ENCODE measurements at regions not wholly inside any gene's neighbourhood (a gene's known extent, or its start where the extent isn't known, plus 50 kb on each side); places are given as distances from the start of the nearest gene placed in this dataset.
A peak's percentile ranks its signal among the peaks of the same experiment; 100 is the strongest.

DNA sequence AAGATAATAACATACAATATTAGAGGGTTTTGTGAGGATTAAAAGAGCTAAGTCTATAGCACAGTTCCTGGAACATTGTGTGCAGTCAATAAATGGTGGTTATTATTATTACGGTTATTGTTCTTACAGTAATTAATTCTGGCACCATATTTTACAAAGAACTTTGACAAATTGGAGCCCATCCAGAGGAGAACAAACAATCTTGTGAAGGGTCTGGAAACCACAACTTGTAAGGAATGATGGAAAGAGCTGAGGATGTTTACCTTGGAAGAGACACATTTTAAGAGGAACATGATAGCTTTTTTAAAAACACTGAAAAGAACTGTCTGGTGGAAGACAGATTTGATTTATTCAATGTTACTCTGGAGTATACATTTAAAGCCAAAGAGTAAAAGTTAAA, 150.5 kb upstream of the KRR1 start:
- H3K27ac ChIP-seq (ENCODE audit: low read depth, low read length) = peak overlapping the region; percentile 97
- no peak overlapping the region for H2AFZ ChIP-seq (ENCODE audit: low read length)
- no peak overlapping the region for H3K4me2 ChIP-seq (ENCODE audit: insufficient read depth, low read length)
- H3K9me3 ChIP-seq (ENCODE audit: low read depth, low read length) = no peaks in the 10 kb centered on the region
- no peaks in the 10 kb centered on the region for H4K20me1 ChIP-seq (ENCODE audit: insufficient read depth, low read length)
- no peaks in the 10 kb centered on the region for H3K27me3 ChIP-seq (ENCODE audit: insufficient read depth, low read length)
- TF ChIP-seq, protein P1, sequence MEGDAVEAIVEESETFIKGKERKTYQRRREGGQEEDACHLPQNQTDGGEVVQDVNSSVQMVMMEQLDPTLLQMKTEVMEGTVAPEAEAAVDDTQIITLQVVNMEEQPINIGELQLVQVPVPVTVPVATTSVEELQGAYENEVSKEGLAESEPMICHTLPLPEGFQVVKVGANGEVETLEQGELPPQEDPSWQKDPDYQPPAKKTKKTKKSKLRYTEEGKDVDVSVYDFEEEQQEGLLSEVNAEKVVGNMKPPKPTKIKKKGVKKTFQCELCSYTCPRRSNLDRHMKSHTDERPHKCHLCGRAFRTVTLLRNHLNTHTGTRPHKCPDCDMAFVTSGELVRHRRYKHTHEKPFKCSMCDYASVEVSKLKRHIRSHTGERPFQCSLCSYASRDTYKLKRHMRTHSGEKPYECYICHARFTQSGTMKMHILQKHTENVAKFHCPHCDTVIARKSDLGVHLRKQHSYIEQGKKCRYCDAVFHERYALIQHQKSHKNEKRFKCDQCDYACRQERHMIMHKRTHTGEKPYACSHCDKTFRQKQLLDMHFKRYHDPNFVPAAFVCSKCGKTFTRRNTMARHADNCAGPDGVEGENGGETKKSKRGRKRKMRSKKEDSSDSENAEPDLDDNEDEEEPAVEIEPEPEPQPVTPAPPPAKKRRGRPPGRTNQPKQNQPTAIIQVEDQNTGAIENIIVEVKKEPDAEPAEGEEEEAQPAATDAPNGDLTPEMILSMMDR (IDR thresholded peaks at IDR 0.05; ENCODE audit: extremely low read depth, low read depth, low read length) = no peak
- no peak for DNase-seq (ENCODE audit: insufficient read length, low spot score, missing footprints)
- no peaks in the 10 kb centered on the region for H3K36me3 ChIP-seq (ENCODE audit: insufficient read depth, low read length)
- H3K4me3 ChIP-seq (ENCODE audit: insufficient read depth, low read length) = no peak overlapping the region
- H3K4me1 ChIP-seq (ENCODE audit: insufficient read depth, low read length) = peaks cover 80% of the 10 kb centered on the region
- no peaks in the 10 kb centered on the region for H3K79me2 ChIP-seq (ENCODE audit: insufficient read depth, low read length)

DNA sequence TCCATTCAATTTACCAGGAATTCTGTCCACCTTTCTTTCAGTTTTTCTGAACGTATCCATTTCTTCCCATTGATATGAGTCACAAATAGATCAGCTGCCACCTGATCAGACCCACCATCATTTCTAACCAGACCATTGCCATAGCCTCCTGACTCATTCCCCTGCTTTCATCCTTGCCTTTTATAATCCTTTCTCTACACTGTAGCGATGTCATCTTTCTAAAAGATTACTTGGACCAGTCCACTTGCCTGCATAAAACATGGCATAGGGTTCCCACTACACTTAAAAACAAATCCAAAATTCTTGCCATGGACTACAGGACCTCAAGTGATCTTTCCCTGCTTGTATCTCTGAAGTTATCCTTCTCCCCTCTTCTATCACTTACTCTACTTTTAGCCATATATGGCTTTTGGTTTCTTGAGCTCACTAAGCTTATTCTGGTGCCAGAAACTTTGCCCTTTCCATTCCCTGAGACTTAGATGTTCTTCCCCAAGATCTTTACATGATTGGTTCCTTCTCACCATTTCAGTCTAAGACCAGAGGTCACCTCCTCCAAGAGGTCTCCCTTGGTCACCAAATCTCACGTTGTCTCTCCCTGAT, 149.5 kb upstream of the KRR1 start:
- Histone ChIP-seq H3K36me3 (ENCODE audit: insufficient read depth, low read length) (no peaks in the 10 kb centered on the region), H3K27me3 (ENCODE audit: insufficient read depth, low read length) (no peaks in the 10 kb centered on the region), H3K4me1 (ENCODE audit: insufficient read depth, low read length) (peaks cover 77% of the 10 kb centered on the region), H3K4me3 (ENCODE audit: insufficient read depth, low read length) (no peak overlapping the region), H3K27ac (ENCODE audit: low read depth, low read length) (peak overlapping the region; percentile 97), H3K4me2 (ENCODE audit: insufficient read depth, low read length) (peak overlapping the region; percentile 42), H3K79me2 (ENCODE audit: insufficient read depth, low read length) (no peaks in the 10 kb centered on the region), H2AFZ (ENCODE audit: low read length) (no peak overlapping the region), H4K20me1 (ENCODE audit: insufficient read depth, low read length) (no peaks in the 10 kb centered on the region), H3K9me3 (ENCODE audit: low read depth, low read length) (no peaks in the 10 kb centered on the region)
- DNase-seq (ENCODE audit: insufficient read length, low spot score, missing footprints) = no peak
- TF ChIP-seq, protein P1 (IDR thresholded peaks at IDR 0.05; ENCODE audit: extremely low read depth, low read depth, low read length) = no peak

DNA sequence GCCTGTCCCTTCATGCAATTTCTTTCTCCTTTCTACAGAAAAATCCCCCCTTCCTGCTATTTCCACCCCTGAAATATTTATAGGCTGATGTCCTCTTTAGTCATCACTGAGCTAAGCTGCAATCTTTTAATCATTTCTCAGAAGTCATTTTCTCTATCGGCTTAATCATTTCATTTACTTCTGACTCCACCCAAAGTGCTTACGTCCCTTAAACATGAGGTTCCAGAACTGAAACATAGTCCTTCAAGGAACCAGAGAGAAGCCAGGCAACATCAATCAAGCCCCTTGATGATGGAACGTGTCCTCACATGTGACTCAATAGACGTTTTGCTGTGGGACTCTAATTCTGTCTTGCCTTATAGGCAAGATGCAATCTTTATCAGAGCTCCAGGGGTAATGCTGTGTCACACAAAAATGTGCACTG, 148.7 kb upstream of the KRR1 start:
- H3K4me2 ChIP-seq (ENCODE audit: insufficient read depth, low read length) = peak overlapping the region; percentile 70
- DNase-seq (ENCODE audit: insufficient read length, low spot score, missing footprints) = no peak
- peaks cover 70% of the 10 kb centered on the region for H3K4me1 ChIP-seq (ENCODE audit: insufficient read depth, low read length)

More for the DNA sequence above, 148.7 kb upstream of the KRR1 start:
- TF ChIP-seq, protein P1 (IDR thresholded peaks at IDR 0.05; ENCODE audit: extremely low read depth, low read depth, low read length) = no peak
- Histone ChIP-seq H2AFZ (ENCODE audit: low read length) (peak overlapping the region; percentile 52), H4K20me1 (ENCODE audit: insufficient read depth, low read length) (no peaks in the 10 kb centered on the region), H3K27me3 (ENCODE audit: insufficient read depth, low read length) (no peaks in the 10 kb centered on the region), H3K79me2 (ENCODE audit: insufficient read depth, low read length) (no peaks in the 10 kb centered on the region), H3K9me3 (ENCODE audit: low read depth, low read length) (no peaks in the 10 kb centered on the region), H3K4me3 (ENCODE audit: insufficient read depth, low read length) (peak overlapping the region; percentile 32), H3K27ac (ENCODE audit: low read depth, low read length) (peak overlapping the region; percentile 97), H3K36me3 (ENCODE audit: insufficient read depth, low read length) (no peaks in the 10 kb centered on the region)
